Uterus (tissue), 3 donors: ENCODE measurements at regions not wholly inside any gene's neighbourhood (a gene's known extent, or its start where the extent isn't known, plus 50 kb on each side); places are given as distances from the start of the nearest gene placed in this dataset.

ENCODE experiments used
- DNase-seq, 2 donors: peaks; one replicate each; pipeline ENCODE4 v3.0.0-alpha.2; 2019 to 2020
- H3K27ac ChIP-seq, 2 donors: fragments of 200-600 bp; sonication (generic); 1 replicate in 1 of 2; 2 replicates in 1 of 2; pipeline ENCODE4 v1.5.1; 2016 to 2018
- H3K27me3 ChIP-seq, 2 donors: fragments of 200-600 bp; sonication (generic); one replicate each; pipeline ENCODE4 v1.5.1; 2018 to 2019; ENCODE audit warnings: control low read depth in 1 of 2
- H3K36me3 ChIP-seq, 2 donors: fragments of 200-600 bp; sonication (generic); one replicate each; pipeline ENCODE4 v1.5.1; 2019; ENCODE audit warnings: control low read depth in 1 of 2
- H3K4me1 ChIP-seq, 2 donors: fragments of 200-600 bp; sonication (generic); one replicate each; pipeline ENCODE4 v1.5.1; 2018 to 2019; ENCODE audit warnings: control low read depth in 1 of 2
- H3K4me3 ChIP-seq, 2 donors: fragments of 200-600 bp; sonication (generic); 1 replicate in 1 of 2; 2 replicates in 1 of 2; pipeline ENCODE4 v1.5.1; 2018 to 2019; ENCODE audit warnings: mild to moderate bottlenecking in 1 of 2
- H3K9me3 ChIP-seq, 2 donors: fragments of 200-600 bp; sonication (generic); one replicate each; pipeline ENCODE4 v1.5.1; 2019; ENCODE audit warnings: control low read depth in 1 of 2
- CTCF ChIP-seq, 4 experiments: fragments of 200-600 bp in 2 of 4; fragments of 450-650 bp in 2 of 4; sonication (generic) in 2 of 4; IDR thresholded peaks; one replicate each; pipeline ENCODE4 v1.5.1; 2016 to 2019; ENCODE audit warnings: antibody characterized with exemption in 4 of 4, mild to moderate bottlenecking in 2 of 4, moderate library complexity in 1 of 4
- POLR2A ChIP-seq, 2 donors: fragments of 450-650 bp; IDR thresholded peaks; one replicate each; pipeline ENCODE4 v1.6.1; 2016; ENCODE audit warnings: antibody characterized with exemption in 2 of 2, mild to moderate bottlenecking in 1 of 2, moderate library complexity in 1 of 2
- intact Hi-C: fragments of 100-400 bp; cut with DNase I; formaldehyde crosslinking; loops from one replicate; pipeline ENCODE4 v1.15.1; 2023; ENCODE audit warnings: low total_unique reads
- donor health status: DM: yes; HTN: yes; CAD: no.

GRCh38 chr2:133654949-133655348 lies 86.7 kb upstream of the NCKAP5 start:
- Histone ChIP-seq H3K4me3 (no peak overlapping the region), H3K9me3 (no peaks in the 10 kb centered on the region), H3K36me3 (no peaks in the 10 kb centered on the region), H3K27me3 (no peaks in the 10 kb centered on the region), H3K27ac (no peak overlapping the region), H3K4me1 (no peaks in the 10 kb centered on the region)
- TF ChIP-seq CTCF (IDR thresholded peaks at IDR 0.05) = no peak
- intact Hi-C loops = no loop called here
- DNase-seq = no peak

GRCh38 chr2:133655610-133656009 lies 87.3 kb upstream of the NCKAP5 start:
- no peaks in the 10 kb centered on the region for H3K4me1 ChIP-seq
- H3K9me3 ChIP-seq = no peaks in the 10 kb centered on the region
- H3K4me3 ChIP-seq = no peak overlapping the region
- intact Hi-C loops = no loop called here
- TF ChIP-seq CTCF (IDR thresholded peaks at IDR 0.05) (no peak), POLR2A (IDR thresholded peaks at IDR 0.05) (no peak)
- H3K27me3 ChIP-seq = no peaks in the 10 kb centered on the region
- no peak overlapping the region for H3K27ac ChIP-seq
- no peak for DNase-seq
- no peaks in the 10 kb centered on the region for H3K36me3 ChIP-seq

GRCh38 chr2:133657591-133657990 lies 89.3 kb upstream of the NCKAP5 start:
- no peak for DNase-seq
- no peak overlapping the region for H3K27ac ChIP-seq
- H3K4me1 ChIP-seq = no peaks in the 10 kb centered on the region
- no peaks in the 10 kb centered on the region for H3K27me3 ChIP-seq
- no peaks in the 10 kb centered on the region for H3K9me3 ChIP-seq
- no peak for TF ChIP-seq POLR2A (IDR thresholded peaks at IDR 0.05)
- TF ChIP-seq CTCF (IDR thresholded peaks at IDR 0.05) = no peak
- no peaks in the 10 kb centered on the region for H3K36me3 ChIP-seq
- intact Hi-C loops = no loop called here
- no peak overlapping the region for H3K4me3 ChIP-seq

GRCh38 chr2:133658020-133658903 lies 90.0 kb upstream of the NCKAP5 start:
- Histone ChIP-seq H3K4me1 (no peaks in the 10 kb centered on the region), H3K27ac (no peak overlapping the region), H3K9me3 (no peaks in the 10 kb centered on the region), H3K27me3 (no peaks in the 10 kb centered on the region), H3K36me3 (no peaks in the 10 kb centered on the region), H3K4me3 (no peak overlapping the region)
- intact Hi-C loops = no loop called here
- DNase-seq = no peak
- TF ChIP-seq POLR2A (IDR thresholded peaks at IDR 0.05) (no peak), CTCF (IDR thresholded peaks at IDR 0.05) (no peak)

- TF ChIP-seq POLR2A (IDR thresholded peaks at IDR 0.05) (no peak), CTCF (IDR thresholded peaks at IDR 0.05) (no peak)
- no peaks in the 10 kb centered on the region for H3K36me3 ChIP-seq
- H3K4me3 ChIP-seq = no peak overlapping the region
- H3K9me3 ChIP-seq = no peaks in the 10 kb centered on the region
- no peaks in the 10 kb centered on the region for H3K27me3 ChIP-seq
- intact Hi-C loops = no loop called here
- DNase-seq = no peak
- no peaks in the 10 kb centered on the region for H3K4me1 ChIP-seq
- no peak overlapping the region for H3K27ac ChIP-seq
Measured at GRCh38 chr2:133660510-133660909, 92.2 kb upstream of the NCKAP5 start.
